Neural cell (in vitro differentiated cells): ENCODE measurements at regions not wholly inside any gene's neighbourhood (a gene's known extent, or its start where the extent isn't known, plus 50 kb on each side); places are given as distances from the start of the nearest gene placed in this dataset.

ENCODE experiments used
- CTCF ChIP-seq: fragments of 450-650 bp; IDR thresholded peaks from 2 replicates; pipeline ENCODE4 v1.5.1; 2014; ENCODE audit warnings: antibody characterized with exemption, mild to moderate bottlenecking, moderate library complexity; ENCODE audit not compliant: poor library complexity, severe bottlenecking
- EP300 ChIP-seq: fragments of 450-650 bp; conservative IDR thresholded peaks from 2 replicates; pipeline ENCODE4 v1.6.1; 2014; ENCODE audit warnings: antibody characterized with exemption, mild to moderate bottlenecking, moderate library complexity; ENCODE audit not compliant: poor library complexity, severe bottlenecking
- EZH2 ChIP-seq: fragments of 200-600, 300-800 bp; shearing (Covaris generic), sonication (generic); IDR thresholded peaks from 2 replicates; pipeline ENCODE4 v1.6.1; 2014; ENCODE audit warnings: antibody characterized with exemption, low read length, borderline replicate concordance, mild to moderate bottlenecking; ENCODE audit not compliant: insufficient read depth, poor library complexity, severe bottlenecking
- MXI1 ChIP-seq: fragments of 450-650 bp; conservative IDR thresholded peaks from 2 replicates; pipeline ENCODE4 v1.6.1; 2014; ENCODE audit warnings: antibody characterized with exemption, mild to moderate bottlenecking; ENCODE audit not compliant: poor library complexity, severe bottlenecking
- POLR2AphosphoS5 ChIP-seq: IDR thresholded peaks from 2 replicates; pipeline ENCODE4 v1.6.1; 2012
- RAD21 ChIP-seq: fragments of 450-650 bp; conservative IDR thresholded peaks from 2 replicates; pipeline ENCODE4 v1.6.1; 2014; ENCODE audit warnings: antibody characterized with exemption, mild to moderate bottlenecking, moderate library complexity
- REST ChIP-seq: IDR thresholded peaks from 2 replicates; pipeline ENCODE4 v1.6.1; 2012; ENCODE audit warnings: borderline replicate concordance
- SMC3 ChIP-seq: fragments of 450-650 bp; conservative IDR thresholded peaks from 2 replicates; pipeline ENCODE4 v1.6.1; 2014; ENCODE audit warnings: antibody characterized with exemption, mild to moderate bottlenecking, moderate library complexity; ENCODE audit not compliant: poor library complexity
- TAF1 ChIP-seq: IDR thresholded peaks from 2 replicates; pipeline ENCODE4 v1.6.1; 2012; ENCODE audit warnings: low read depth

GRCh38 chrY:15689994-15690393 lies 1165.7 kb downstream of the NLGN4Y start:
- TF ChIP-seq CTCF (no peak), SMC3 (no peak), REST (no peak), MXI1 (no peak), RAD21 (no peak), EP300 (no peak), POLR2AphosphoS5 (no peak), EZH2 (no peak), TAF1 (no peak)
